Central memory CD8-positive, alpha-beta T cell (primary cell): ENCODE measurements at regions not wholly inside any gene's neighbourhood (a gene's known extent, or its start where the extent isn't known, plus 50 kb on each side); places are given as distances from the start of the nearest gene placed in this dataset.
"Not testable (repeated sequence)": the region's sequence is repeated elsewhere in the genome, so short reads cannot be mapped to it uniquely, and the experiment has no call there.

ENCODE experiments used
- ATAC-seq: fragments of 150-1000 bp; cut with Tn5 transposase; replicated peaks from 2 replicates; pipeline ENCODE4 v1.10.0; 2022; ENCODE audit warnings: mild to moderate bottlenecking, moderate FRiP score, moderate number of reproducible peaks; ENCODE audit not compliant: poor library complexity, severe bottlenecking; ENCODE audit errors: extremely low read depth
- DNase-seq, 2 donors: peaks; one replicate each; pipeline ENCODE4 v3.0.0; 2021; ENCODE audit warnings: low spot score in 2 of 2
- H3K27ac Mint-ChIP-seq: one replicate; pipeline ENCODE4 v1.8.0; 2022; ENCODE audit warnings: low read depth, mild to moderate bottlenecking, moderate library complexity, mixed read lengths
- H3K27me3 Mint-ChIP-seq: one replicate; pipeline ENCODE4 v1.8.0; 2022; ENCODE audit warnings: mixed read lengths
- H3K36me3 Mint-ChIP-seq: one replicate; pipeline ENCODE4 v1.8.0; 2022; ENCODE audit warnings: mild to moderate bottlenecking, moderate library complexity, mixed read lengths; ENCODE audit not compliant: insufficient read depth
- H3K4me1 Mint-ChIP-seq: one replicate; pipeline ENCODE4 v1.8.0; 2022; ENCODE audit warnings: mixed read lengths
- H3K4me3 Mint-ChIP-seq: one replicate; pipeline ENCODE4 v1.8.0; 2022; ENCODE audit warnings: mild to moderate bottlenecking, moderate library complexity, mixed read lengths
- H3K9me3 Mint-ChIP-seq: one replicate; pipeline ENCODE4 v1.8.0; 2022; ENCODE audit warnings: mixed read lengths

DNA sequence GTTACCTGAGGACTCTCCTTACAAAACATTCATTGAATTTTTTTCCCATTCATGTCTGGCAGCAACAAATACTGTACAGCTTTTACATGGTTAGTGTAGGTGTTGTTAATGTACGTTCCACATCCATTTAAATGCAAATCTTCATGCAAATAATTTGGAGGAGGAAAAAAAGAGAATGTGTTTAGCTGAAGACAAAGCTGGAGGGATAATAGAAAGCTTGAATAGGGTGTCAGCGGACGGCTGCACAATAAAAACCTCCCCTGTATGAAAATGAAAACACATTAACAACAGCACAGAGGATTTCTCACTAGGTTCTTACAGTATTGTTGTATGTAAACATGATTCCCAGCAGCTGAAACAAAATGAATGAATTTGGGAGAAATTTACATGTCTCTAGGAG lies 231.5 kb downstream of the ZNF608 start:
- no peak for ATAC-seq
- no peak overlapping the region for H3K27ac Mint-ChIP-seq

GRCh38 chr5:124512952-124513632 lies 233.3 kb downstream of the ZNF608 start:
- H3K27ac Mint-ChIP-seq = no peak overlapping the region
- no peak for ATAC-seq
- H3K4me3 Mint-ChIP-seq = no peak overlapping the region
- no peaks in the 10 kb centered on the region for H3K4me1 Mint-ChIP-seq
- no peaks in the 10 kb centered on the region for H3K36me3 Mint-ChIP-seq
- H3K9me3 Mint-ChIP-seq = no peaks in the 10 kb centered on the region
- no peak for DNase-seq
- H3K27me3 Mint-ChIP-seq = no peaks in the 10 kb centered on the region

More for the DNA sequence above, 231.5 kb downstream of the ZNF608 start:
- Mint-ChIP-seq H3K4me3 (no peak overlapping the region), H3K4me1 (no peaks in the 10 kb centered on the region), H3K9me3 (no peaks in the 10 kb centered on the region), H3K36me3 (no peaks in the 10 kb centered on the region), H3K27me3 (no peaks in the 10 kb centered on the region)
- DNase-seq = no peak

- Mint-ChIP-seq H3K27me3 (no peaks in the 10 kb centered on the region), H3K9me3 (no peaks in the 10 kb centered on the region), H3K27ac (no peak overlapping the region), H3K4me3 (no peak overlapping the region), H3K4me1 (no peaks in the 10 kb centered on the region), H3K36me3 (no peaks in the 10 kb centered on the region)
- ATAC-seq (no peak), DNase-seq (no peak)
Measured at GRCh38 chr5:124512236-124512635, 234.2 kb downstream of the ZNF608 start.

- Mint-ChIP-seq H3K4me3 (no peak overlapping the region), H3K27ac (no peak overlapping the region), H3K9me3 (no peaks in the 10 kb centered on the region), H3K27me3 (no peaks in the 10 kb centered on the region), H3K4me1 (no peaks in the 10 kb centered on the region), H3K36me3 (no peaks in the 10 kb centered on the region)
- ATAC-seq (no peak), DNase-seq (no peak)
Measured at GRCh38 chr5:124511791-124512190, 234.6 kb downstream of the ZNF608 start.

- H3K27me3 Mint-ChIP-seq = no peaks in the 10 kb centered on the region
Measured at GRCh38 chr5:124507688-124508087, 238.8 kb downstream of the ZNF608 start.

GRCh38 chr5:124504081-124504916 lies 242.1 kb downstream of the ZNF608 start:
- Mint-ChIP-seq H3K9me3 (peaks cover 8% of the 10 kb centered on the region), H3K27me3 (no peaks in the 10 kb centered on the region), H3K4me3 (no peak overlapping the region), H3K27ac (no peak overlapping the region), H3K36me3 (no peaks in the 10 kb centered on the region), H3K4me1 (no peaks in the 10 kb centered on the region)
- ATAC-seq (no peak), DNase-seq (no peak)

More at GRCh38 chr5:124507688-124508087, 238.8 kb downstream of the ZNF608 start:
- no peaks in the 10 kb centered on the region for H3K36me3 Mint-ChIP-seq
- no peak for DNase-seq
- ATAC-seq = no peak
- H3K4me1 Mint-ChIP-seq = no peaks in the 10 kb centered on the region
- no peak overlapping the region for H3K4me3 Mint-ChIP-seq
- no peaks in the 10 kb centered on the region for H3K9me3 Mint-ChIP-seq
- H3K27ac Mint-ChIP-seq = no peak overlapping the region

DNA sequence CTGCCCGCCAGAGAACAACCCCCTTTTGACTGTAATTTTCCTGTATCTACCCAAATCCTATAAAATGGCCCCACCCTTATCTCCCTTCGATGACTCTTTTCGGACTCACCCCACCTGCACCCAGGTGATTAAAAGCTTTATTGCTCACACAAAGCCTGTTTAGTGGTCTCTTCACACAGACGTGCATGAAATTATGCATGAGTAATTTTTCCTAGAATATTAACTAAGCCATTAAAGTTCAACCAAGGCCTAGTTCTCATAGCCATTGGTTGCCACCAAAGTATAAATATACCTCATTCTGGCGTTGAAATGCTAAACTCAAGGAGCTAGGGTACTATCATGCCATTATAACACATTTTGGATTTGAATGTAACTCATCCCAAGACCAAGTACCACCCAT lies 243.9 kb downstream of the ZNF608 start:
- no peaks in the 10 kb centered on the region for H3K36me3 Mint-ChIP-seq
- H3K9me3 Mint-ChIP-seq = peaks cover 20% of the 10 kb centered on the region
- no peak for ATAC-seq
- no peaks in the 10 kb centered on the region for H3K4me1 Mint-ChIP-seq
- no peak overlapping the region for H3K4me3 Mint-ChIP-seq
- no peak overlapping the region for H3K27ac Mint-ChIP-seq
- no peak for DNase-seq
- H3K27me3 Mint-ChIP-seq = no peaks in the 10 kb centered on the region

DNA sequence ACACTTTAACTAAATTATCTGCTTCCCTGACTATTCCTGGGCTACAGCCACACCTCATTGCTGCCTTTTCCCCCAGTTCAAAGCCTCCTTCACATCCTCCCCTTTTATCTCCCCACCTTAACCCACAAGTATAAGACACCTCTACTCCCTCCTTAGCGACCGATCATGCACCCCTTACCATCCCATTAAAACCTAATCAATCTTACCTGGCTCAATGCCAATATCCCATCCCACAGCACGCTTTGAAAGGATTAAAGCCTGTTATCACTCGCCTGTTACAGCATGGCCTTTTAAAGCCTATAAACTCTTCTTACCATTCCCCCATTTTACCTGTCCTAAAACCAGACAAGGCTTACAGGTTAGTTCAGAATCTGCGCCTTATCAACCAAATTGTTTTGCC lies 246.6 kb downstream of the ZNF608 start:
- not testable (repeated sequence) for DNase-seq, H3K36me3 Mint-ChIP-seq, H3K27ac Mint-ChIP-seq, H3K27me3 Mint-ChIP-seq, H3K4me3 Mint-ChIP-seq, H3K4me1 Mint-ChIP-seq, ATAC-seq
- peaks cover 23% of the 10 kb centered on the region for H3K9me3 Mint-ChIP-seq

GRCh38 chr5:124496968-124497367 lies 249.5 kb downstream of the ZNF608 start:
- not testable (repeated sequence) for H3K4me3 Mint-ChIP-seq, DNase-seq, H3K27me3 Mint-ChIP-seq, ATAC-seq, H3K27ac Mint-ChIP-seq, H3K4me1 Mint-ChIP-seq, H3K36me3 Mint-ChIP-seq
- H3K9me3 Mint-ChIP-seq = peaks cover 30% of the 10 kb centered on the region

GRCh38 chr5:124494540-124495116 lies 251.8 kb downstream of the ZNF608 start:
- no peak overlapping the region for H3K27ac Mint-ChIP-seq
- no peak for ATAC-seq
- no peak overlapping the region for H3K4me3 Mint-ChIP-seq
- H3K9me3 Mint-ChIP-seq = peaks cover 33% of the 10 kb centered on the region
- DNase-seq = no peak
- H3K4me1 Mint-ChIP-seq = no peaks in the 10 kb centered on the region
- no peaks in the 10 kb centered on the region for H3K27me3 Mint-ChIP-seq
- H3K36me3 Mint-ChIP-seq = no peaks in the 10 kb centered on the region

DNA sequence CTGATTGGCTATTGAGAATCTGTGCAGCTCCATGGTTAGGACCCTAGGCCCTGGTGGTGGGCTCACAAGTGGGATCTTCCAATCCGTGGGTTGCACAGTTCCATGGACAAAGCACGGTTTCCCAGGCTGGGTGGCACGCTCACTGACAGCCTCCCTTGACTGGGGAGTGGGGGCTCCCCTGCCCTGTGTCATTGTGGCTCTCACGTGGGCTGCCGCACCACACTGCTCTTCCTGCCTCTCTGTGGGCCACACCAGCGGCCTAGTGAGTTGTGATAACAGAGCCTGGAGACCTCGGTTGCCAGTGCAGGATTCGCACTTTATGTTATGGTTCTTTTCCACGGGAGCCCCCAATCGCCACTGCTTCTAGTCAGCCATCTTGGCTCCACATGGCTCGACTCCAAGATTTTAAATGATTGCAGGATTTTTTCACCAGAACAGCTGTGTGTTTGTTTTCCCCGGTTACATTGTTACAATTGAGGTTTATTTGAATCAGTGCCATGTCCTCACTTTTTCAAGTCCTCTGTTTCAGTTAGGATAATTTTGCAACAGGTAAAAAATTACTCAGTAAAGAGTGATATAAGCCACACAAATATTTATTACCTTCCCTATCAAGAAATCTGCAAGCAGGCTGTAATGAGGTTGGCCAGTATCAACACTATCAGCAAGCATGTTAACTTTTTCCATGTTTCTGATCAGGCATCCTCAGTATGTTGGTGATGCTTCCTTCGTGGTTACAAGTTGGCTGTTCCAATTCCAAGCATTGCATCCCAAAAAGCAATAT lies 253.8 kb downstream of the ZNF608 start:
- Mint-ChIP-seq H3K36me3 (no peaks in the 10 kb centered on the region), H3K4me3 (no peak overlapping the region)

GRCh38 chr5:124490315-124490714 lies 256.1 kb downstream of the ZNF608 start:
- not testable (repeated sequence) for H3K27ac Mint-ChIP-seq, H3K36me3 Mint-ChIP-seq, H3K4me3 Mint-ChIP-seq, DNase-seq, H3K4me1 Mint-ChIP-seq, H3K27me3 Mint-ChIP-seq, ATAC-seq
- H3K9me3 Mint-ChIP-seq = peaks cover 22% of the 10 kb centered on the region

More for the DNA sequence above, 253.8 kb downstream of the ZNF608 start:
- Mint-ChIP-seq H3K27me3 (no peaks in the 10 kb centered on the region), H3K9me3 (peaks cover 24% of the 10 kb centered on the region), H3K4me1 (no peaks in the 10 kb centered on the region), H3K27ac (no peak overlapping the region)
- no peak for ATAC-seq
- DNase-seq = no peak
